GM21528 (cell line): ENCODE measurements at regions not wholly inside any gene's neighbourhood (a gene's known extent, or its start where the extent isn't known, plus 50 kb on each side); places are given as distances from the start of the nearest gene placed in this dataset.

Experiments
- ATAC-seq: cut with Tn5 transposase; IDR thresholded peaks from one replicate; pipeline ENCODE4 v1.9.1; 2021; ENCODE audit warnings: mild to moderate bottlenecking, moderate library complexity; ENCODE audit not compliant: unreplicated experiment, low FRiP score

DNA sequence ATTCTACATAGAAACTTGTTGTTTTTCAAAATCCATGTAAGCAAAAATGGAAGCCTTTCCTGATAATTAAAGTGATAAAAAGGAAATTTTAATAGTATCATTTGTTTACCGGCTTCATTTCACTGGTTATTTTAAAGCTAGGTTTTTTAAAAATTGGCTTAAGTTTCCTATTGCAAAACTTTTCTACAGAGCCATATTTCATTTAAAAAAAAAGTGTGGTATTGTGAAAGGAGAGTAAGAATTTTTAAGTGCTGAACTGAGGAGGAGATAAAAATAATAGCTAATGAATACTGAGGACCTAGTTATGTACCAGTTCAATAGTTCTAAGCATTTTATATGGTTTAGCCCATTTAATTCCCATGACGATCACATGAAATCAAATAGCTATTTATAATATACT, 172.2 kb upstream of the COL1A2 start:
- ATAC-seq: no peak

- no peak for ATAC-seq
These were observed 171.2 kb upstream of the COL1A2 start for GRCh38 chr7:94223375-94224084.

DNA sequence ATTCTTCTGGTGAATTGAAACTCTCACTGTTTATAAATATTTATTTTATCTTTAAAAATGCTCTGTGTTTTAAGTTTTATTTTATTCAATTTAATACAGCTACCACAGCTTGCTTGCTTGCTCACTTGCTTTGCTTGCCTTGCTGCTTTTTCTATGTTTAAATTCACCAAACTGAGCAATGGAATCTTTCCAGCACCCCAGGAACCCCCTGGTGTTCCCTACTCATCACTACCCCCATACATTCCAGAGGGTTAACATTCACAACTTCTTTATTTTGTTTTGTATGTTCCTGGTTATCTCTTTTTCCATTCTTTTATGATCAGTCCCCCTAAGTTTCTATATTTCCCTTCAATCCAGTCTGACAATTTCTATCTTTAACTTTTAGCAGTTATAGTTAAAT, 166.5 kb upstream of the COL1A2 start:
- no peak for ATAC-seq

DNA sequence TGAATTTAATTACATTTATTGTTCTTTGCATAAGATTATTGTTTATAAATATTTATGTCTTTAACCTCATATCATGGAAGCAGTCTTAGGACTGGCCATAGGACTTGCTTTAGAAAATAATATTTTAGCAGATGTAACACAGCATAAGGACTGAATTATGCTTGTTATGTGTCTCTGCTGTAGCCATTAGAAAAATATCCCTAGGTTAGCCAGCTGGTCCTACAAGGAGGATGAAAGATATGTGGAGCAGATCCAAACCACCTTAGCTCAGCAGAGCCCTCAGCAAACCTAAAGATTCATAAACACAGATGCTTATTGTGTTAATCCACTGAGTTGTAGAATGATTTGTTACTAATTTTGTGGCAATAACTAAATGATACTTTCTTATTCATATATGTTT, 166.0 kb upstream of the COL1A2 start:
- no peak for ATAC-seq

GRCh38 chr7:94231305-94231704, 163.4 kb upstream of the COL1A2 start:
- ATAC-seq: no peak

DNA sequence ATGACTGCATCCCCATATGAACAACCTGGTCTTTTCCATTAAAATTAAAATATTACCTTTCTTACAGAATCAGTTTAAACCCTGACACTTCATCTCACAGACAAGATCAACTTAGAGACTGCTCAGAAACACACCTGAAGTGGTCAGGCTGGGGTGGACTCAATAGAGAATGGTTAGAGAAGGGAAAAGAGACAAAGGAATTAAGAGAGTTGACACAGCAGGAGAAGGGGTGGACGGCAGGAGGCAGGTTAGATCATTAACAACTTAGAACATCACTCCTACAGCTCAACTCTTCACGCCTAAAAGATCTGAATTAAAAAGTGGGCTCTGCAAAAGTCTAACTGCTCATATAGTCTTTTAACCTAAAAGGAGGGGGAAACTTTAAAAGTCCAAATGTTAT, 157.7 kb upstream of the COL1A2 start:
- ATAC-seq: no peak

DNA sequence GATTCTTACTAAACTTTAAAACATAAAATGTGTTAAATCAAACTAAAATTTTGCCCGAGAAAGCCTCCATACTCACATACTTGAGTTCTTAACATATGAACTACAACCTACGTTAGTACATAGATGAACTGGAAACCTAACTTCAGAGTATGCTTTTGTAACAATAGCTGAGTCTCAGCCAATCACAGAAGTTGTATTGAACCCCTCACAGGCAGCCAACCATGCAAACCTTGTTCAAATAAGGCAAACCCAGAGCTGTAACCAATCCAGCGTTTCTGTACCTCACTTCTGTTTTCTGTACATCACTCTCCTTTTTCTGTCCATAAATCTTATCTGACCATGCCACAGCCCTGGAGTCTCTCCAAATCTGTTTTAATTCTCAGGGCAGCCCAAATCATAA, 157.3 kb upstream of the COL1A2 start:
- ATAC-seq: no peak

DNA sequence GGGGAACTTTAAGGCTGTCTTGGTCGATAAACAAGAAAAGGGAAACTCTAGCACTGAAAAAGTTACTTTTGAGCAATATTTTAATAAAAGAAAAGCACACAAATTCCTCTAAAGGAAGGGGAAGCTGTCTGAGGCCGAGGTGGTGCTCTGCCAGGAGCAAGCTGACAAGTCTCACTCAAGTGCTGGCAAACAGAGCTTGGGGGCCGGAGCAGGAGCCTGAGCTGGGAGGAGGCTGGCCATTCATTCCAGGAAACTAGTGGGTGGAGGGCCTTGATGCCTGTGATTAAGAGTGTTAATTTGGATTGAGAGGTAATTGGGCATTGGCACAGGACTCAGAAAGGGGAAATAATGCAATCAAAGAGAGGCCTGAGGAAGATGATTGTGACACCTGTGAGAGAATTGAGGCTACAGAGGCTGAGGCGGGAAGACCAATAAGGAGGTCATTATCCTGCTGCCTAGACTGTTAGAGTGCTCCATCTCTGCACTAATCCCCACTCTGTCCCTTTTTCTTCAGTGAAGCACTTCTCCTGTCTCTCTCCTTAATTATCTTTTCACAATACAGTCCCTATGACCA, 154.9 kb upstream of the COL1A2 start:
- ATAC-seq: no peak

DNA sequence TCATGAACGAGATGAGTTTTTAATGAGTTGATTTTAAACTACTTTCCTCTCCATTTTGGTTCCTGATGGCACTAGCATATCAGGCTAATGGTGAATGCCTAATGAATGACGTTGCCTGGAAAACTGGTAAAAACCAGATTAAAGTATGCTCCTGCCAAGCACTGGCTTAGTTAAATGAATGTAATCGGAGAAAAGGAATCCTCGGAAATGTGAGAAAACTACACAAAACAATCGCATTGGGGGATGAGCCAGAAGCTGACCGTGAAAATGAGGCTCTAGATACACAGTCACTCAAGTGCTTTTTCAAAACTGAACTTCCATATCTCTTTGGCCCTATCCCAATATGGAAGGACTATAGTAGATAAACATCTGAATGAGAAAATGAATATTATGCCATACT, 153.8 kb upstream of the COL1A2 start:
- no peak for ATAC-seq

DNA sequence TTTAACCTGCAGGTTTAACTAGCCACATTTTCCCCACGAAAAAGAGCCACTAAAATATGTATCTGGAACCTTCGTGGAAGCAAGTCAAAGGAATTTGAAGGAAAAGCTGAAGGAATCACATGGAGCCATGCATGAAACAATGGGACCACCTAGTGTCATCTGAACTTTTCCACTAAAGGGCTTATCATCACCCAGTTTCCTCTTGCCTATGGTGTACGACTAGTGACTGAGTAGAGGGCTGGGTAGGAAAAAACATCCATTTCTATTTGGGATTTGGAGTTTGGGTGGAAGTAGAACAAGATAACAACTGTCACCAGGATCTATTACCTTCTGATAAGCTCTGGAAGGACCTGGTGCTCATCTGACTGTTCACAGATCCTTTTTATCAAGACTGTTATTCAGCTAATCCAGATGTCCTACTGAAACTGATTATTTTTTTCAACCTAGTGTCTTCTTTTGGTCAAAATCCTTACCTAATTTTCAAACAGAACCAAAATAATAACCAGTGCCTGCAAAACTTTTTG, 153.2 kb upstream of the COL1A2 start:
- no peak for ATAC-seq

DNA sequence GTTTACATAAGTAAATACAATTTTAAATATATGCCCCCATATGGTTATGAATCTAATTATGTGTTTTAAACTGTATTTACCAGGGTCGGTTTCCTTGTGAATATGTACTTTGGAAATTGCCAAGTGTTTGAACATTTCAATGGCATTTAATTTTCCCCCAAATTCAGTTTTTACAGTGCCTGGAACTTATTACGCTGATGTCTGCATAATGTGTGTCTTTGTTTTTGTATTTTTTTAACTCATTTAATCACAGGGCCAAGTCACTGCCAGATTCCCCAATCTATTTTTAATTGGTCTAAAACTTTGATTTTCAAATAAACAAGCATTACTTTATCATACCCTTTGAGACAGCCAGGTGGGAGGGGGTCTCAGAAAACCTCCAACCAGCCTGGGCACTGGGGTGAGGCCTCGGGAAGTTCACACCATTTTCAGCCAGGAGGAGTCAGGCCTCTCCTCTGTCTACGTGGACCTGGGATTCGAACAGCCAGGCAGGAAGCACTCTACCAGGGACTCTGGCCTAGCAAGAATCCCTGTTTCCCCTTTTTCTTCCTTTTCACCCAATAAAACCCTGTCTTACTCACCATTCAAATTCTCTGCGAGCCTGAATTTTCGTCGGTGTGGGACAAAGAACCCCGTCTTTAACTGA, 151.5 kb upstream of the COL1A2 start:
- ATAC-seq: no peak

- no peak for ATAC-seq
These were observed 149.9 kb upstream of the COL1A2 start for GRCh38 chr7:94244760-94245159.

GRCh38 chr7:94245500-94245899, 149.2 kb upstream of the COL1A2 start:
- ATAC-seq: no peak

GRCh38 chr7:94247970-94248369, 146.7 kb upstream of the COL1A2 start:
- no peak for ATAC-seq

GRCh38 chr7:94249631-94250030, 145.1 kb upstream of the COL1A2 start:
- no peak for ATAC-seq

DNA sequence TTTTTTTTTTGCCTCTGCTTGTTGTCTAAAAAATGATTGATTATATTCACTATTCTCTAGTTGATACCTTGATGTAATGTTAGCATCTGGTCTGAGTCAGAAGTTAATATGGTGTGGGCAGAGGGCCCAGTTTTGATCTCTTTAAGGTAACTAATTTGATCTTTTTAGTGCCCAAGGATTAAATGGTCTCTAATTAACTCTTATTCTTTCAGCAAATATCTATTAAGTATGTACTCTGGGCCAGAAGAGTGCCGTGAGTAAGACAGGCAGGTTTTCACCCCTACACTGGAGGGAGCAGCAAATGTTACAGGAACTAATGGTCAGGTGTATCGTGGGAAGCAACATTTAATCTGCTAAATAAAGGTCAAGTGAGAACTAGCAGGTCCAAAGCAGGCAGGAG, 144.6 kb upstream of the COL1A2 start:
- ATAC-seq: no peak

GRCh38 chr7:94250987-94251386, 143.7 kb upstream of the COL1A2 start:
- no peak for ATAC-seq

DNA sequence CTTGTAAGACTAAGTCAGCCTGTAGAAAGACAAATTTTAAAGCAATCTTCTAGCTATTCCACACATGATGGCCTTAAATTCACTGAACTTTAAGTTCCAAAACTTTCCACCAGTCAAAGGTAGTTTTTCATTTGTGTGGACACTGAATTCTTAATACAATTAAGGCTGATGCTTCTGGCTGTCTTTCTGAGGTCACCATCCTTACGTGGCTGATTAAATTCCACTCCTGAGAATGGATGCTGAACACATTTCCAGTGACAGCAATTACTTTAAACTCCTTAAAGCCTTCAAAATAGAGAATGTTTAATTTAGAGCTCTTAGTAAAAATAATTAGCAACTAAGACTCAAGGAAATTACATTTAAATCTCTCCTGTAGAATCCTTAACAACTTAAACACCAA, 142.6 kb upstream of the COL1A2 start:
- no peak for ATAC-seq

DNA sequence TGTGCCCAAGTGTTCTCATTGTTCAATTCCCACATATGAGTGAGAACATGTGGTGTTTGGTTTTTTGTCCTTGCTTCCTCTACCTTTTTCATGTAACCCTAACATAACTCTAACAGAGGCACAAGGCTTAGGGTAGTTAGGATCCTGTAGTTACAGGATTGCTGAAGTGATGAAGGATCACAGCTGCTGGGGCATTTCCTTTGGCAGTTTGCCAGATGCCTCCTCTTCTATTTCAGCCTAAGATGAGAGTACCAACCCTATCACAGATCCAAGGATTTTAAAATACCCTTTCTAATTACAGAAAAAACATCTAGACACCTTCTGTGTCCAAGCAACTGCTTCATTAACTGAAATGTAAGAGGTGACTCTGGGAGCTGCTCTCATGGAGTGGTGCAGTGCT, 141.7 kb upstream of the COL1A2 start:
- no peak for ATAC-seq

DNA sequence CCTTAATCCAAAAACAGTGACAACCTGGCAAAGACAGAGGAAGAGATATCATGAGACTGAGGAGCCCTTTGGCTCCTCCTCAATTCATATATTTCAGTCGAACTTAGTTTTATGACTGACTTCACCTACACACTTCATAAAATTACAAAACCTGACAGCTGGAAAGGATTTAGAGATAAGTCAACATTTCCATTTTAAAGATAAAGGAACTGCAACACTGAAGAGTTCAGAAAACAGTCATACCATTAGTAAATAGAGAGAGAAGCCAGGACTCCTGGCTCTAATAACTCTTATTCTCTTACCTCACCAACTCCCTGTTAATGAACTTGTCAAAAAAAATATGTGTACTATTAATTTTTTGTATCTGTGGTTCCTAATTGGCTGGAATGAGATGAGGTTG, 141.0 kb upstream of the COL1A2 start:
- no peak for ATAC-seq

DNA sequence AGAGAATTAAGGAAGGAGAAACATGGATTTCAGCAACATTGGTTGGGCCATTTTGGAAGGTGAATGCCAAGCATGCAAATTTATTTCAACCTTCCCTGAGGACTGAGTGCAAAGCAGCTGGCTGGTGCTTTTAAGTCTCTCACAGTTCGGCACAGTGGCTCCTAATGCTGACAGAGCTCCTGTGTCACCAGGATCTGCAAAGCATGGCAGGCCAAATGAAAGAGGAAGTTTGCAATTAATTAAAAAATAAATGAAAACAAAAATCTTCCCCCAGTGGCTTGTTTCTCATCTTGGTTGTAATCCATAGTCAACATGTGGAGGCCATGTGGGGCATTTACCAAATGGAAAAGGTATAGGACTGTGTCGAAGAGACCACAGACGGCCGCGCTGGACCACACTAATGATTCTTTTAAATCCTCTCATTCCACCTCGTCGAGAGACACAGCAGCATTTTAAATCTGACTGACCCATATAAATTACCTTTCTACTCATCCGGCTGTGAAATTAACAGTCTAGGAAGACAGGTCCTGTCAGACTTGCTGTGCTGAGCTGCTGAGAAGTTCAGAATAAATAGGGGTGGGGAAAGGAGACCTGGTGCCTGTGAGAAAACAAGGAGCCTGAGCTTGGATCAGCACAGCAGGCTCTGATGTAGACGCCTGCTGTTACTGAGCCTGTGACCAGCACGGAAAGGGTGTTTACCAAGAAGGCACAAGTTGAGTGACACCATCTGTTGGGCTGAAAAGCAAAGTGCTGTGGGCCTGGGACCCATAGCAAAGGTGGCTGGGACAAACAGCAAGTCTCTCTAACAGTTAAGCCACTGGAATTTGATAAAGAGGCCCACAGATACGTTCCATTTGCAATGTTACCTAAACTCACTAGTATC, 136.0 kb upstream of the COL1A2 start:
- ATAC-seq: no peak
